CD4-positive, alpha-beta T cell treated with Interleukin-1 beta for 1 hour (primary cell): ENCODE measurements at regions not wholly inside any gene's neighbourhood (a gene's known extent, or its start where the extent isn't known, plus 50 kb on each side); places are given as distances from the start of the nearest gene placed in this dataset.
"Not testable (repeated sequence)": the region's sequence is repeated elsewhere in the genome, so short reads cannot be mapped to it uniquely, and the experiment has no call there.

Experiments
- DNase-seq, 2 donors: peaks; one replicate each; pipeline ENCODE4 v3.0.0-alpha.2; 2020 to 2022

GRCh38 chr2:34241905-34242762 is 643.0 kb upstream of the FAM98A start:
- DNase-seq, result no peak

GRCh38 chr2:34239511-34239910 is 640.4 kb upstream of the FAM98A start:
- no peak for DNase-seq

GRCh38 chr2:34234823-34235222 is 635.7 kb upstream of the FAM98A start:
- DNase-seq, result no peak

GRCh38 chr2:34229998-34230397 is 630.9 kb upstream of the FAM98A start:
- DNase-seq, result no peak

GRCh38 chr2:34215174-34215573 is 616.1 kb upstream of the FAM98A start:
- no peak for DNase-seq

- not testable (repeated sequence) for DNase-seq
Measured at GRCh38 chr2:34210382-34210781, 611.3 kb upstream of the FAM98A start.

- DNase-seq, result no peak
Measured at GRCh38 chr2:34204560-34204959, 605.5 kb upstream of the FAM98A start.

GRCh38 chr2:34201099-34201498 is 602.0 kb upstream of the FAM98A start:
- no peak for DNase-seq

GRCh38 chr2:34199971-34200370 is 600.9 kb upstream of the FAM98A start:
- no peak for DNase-seq

GRCh38 chr2:34193164-34193563 is 594.1 kb upstream of the FAM98A start:
- DNase-seq, result no peak

GRCh38 chr2:34188464-34189303 is 589.6 kb upstream of the FAM98A start:
- no peak for DNase-seq

- no peak for DNase-seq
Measured at GRCh38 chr2:34179511-34179910, 580.4 kb upstream of the FAM98A start.

GRCh38 chr2:34178482-34178881 is 579.4 kb upstream of the FAM98A start:
- no peak for DNase-seq

GRCh38 chr2:34176693-34177092 is 577.6 kb upstream of the FAM98A start:
- DNase-seq, result no peak

- DNase-seq, result no peak
Measured at GRCh38 chr2:34174506-34174905, 575.4 kb upstream of the FAM98A start.

- no peak for DNase-seq
Measured at GRCh38 chr2:34162231-34162630, 563.1 kb upstream of the FAM98A start.

- DNase-seq, result no peak
Measured at GRCh38 chr2:34161549-34161948, 562.5 kb upstream of the FAM98A start.

GRCh38 chr2:34159901-34160300 is 560.8 kb upstream of the FAM98A start:
- DNase-seq, result no peak

- DNase-seq, result no peak
Measured at GRCh38 chr2:34153484-34153883, 554.4 kb upstream of the FAM98A start.

GRCh38 chr2:34147780-34148179 is 548.7 kb upstream of the FAM98A start:
- no peak for DNase-seq

- no peak for DNase-seq
Measured at GRCh38 chr2:34143149-34143548, 544.0 kb upstream of the FAM98A start.

GRCh38 chr2:34142531-34143008 is 543.5 kb upstream of the FAM98A start:
- not testable (repeated sequence) for DNase-seq

GRCh38 chr2:34133065-34133464 is 534.0 kb upstream of the FAM98A start:
- DNase-seq, result not testable (repeated sequence)

- DNase-seq, result no peak
Measured at GRCh38 chr2:34126279-34126678, 527.2 kb upstream of the FAM98A start.
